ENCODE measurements at regions not wholly inside any gene's neighbourhood (a gene's known extent, or its start where the extent isn't known, plus 50 kb on each side); places are given as distances from the start of the nearest gene placed in this dataset.

GRCh38 chr10:42951486-42952251, 125.2 kb upstream of the RET start:
- DNase-seq (ENCODE audit: low spot score), result peak; percentile 81

- peak; percentile 87 for DNase-seq (ENCODE audit: low spot score)
These were observed 124.5 kb upstream of the RET start for GRCh38 chr10:42952349-42952748.

GRCh38 chr10:42952931-42953683, 123.8 kb upstream of the RET start:
- DNase-seq (ENCODE audit: low spot score), result peak; percentile 40

- no peak for DNase-seq (ENCODE audit: low spot score)
These were observed 122.9 kb upstream of the RET start for GRCh38 chr10:42953684-42954674.

GRCh38 chr10:42954766-42955492, 121.9 kb upstream of the RET start:
- DNase-seq (ENCODE audit: low spot score), result no peak

GRCh38 chr10:42955493-42955889, 121.4 kb upstream of the RET start:
- DNase-seq (ENCODE audit: low spot score), result no peak

- no peak for DNase-seq (ENCODE audit: low spot score)
These were observed 120.8 kb upstream of the RET start for GRCh38 chr10:42956045-42956444.

GRCh38 chr10:42958142-42958868, 118.6 kb upstream of the RET start:
- no peak for DNase-seq (ENCODE audit: low spot score)

GRCh38 chr10:42959833-42960232, 117.0 kb upstream of the RET start:
- no peak for DNase-seq (ENCODE audit: low spot score)

- peak; percentile 46 for DNase-seq (ENCODE audit: low spot score)
These were observed 116.3 kb upstream of the RET start for GRCh38 chr10:42960491-42960990.

- no peak for DNase-seq (ENCODE audit: low spot score)
These were observed 115.7 kb upstream of the RET start for GRCh38 chr10:42960991-42961795.

- no peak for DNase-seq (ENCODE audit: low spot score)
These were observed 115.1 kb upstream of the RET start for GRCh38 chr10:42961796-42962109.

- peak; percentile 42 for DNase-seq (ENCODE audit: low spot score)
These were observed 114.6 kb upstream of the RET start for GRCh38 chr10:42962110-42962901.

- no peak for DNase-seq (ENCODE audit: low spot score)
These were observed 114.0 kb upstream of the RET start for GRCh38 chr10:42962902-42963231.

GRCh38 chr10:42963312-42963711, 113.6 kb upstream of the RET start:
- DNase-seq (ENCODE audit: low spot score), result no peak

GRCh38 chr10:42969147-42969546, 107.7 kb upstream of the RET start:
- no peak for DNase-seq (ENCODE audit: low spot score)

- DNase-seq (ENCODE audit: low spot score), result peak; percentile 33
These were observed 107.0 kb upstream of the RET start for GRCh38 chr10:42969909-42970308.

GRCh38 chr10:42970451-42971250, 106.2 kb upstream of the RET start:
- DNase-seq (ENCODE audit: low spot score), result peak; percentile 43

- DNase-seq (ENCODE audit: low spot score), result no peak
These were observed 105.6 kb upstream of the RET start for GRCh38 chr10:42971251-42971599.
